Smooth muscle cell of the brain vasculature (primary cell): ENCODE measurements at regions not wholly inside any gene's neighbourhood (a gene's known extent, or its start where the extent isn't known, plus 50 kb on each side); places are given as distances from the start of the nearest gene placed in this dataset.
"Not testable (repeated sequence)": the region's sequence is repeated elsewhere in the genome, so short reads cannot be mapped to it uniquely, and the experiment has no call there.

Experiments
- DNase-seq: peaks from one replicate; pipeline ENCODE4 v3.0.0-alpha.2; 2012; ENCODE audit warnings: low read depth, low spot score

DNA sequence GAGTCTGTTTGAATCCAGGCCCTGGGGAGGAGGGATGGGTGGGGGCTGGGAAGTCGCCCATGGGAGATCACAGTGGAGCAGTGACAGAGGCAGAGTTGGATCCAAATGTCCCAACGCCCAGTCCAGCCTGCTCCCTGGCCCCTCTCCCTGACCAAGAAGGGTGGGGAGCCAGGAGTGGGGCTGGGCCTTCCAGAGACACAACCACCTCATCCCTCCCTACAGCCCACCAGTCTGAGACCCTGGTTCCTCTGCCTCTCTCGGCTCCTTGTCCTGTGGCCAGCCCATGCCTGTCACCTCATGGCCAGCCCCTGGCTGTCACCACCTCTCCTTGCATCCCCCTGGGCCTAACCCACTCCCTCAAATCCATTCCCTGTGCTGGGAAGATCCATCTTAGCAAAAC is 71.2 kb upstream of the PRR5 start:
- DNase-seq: no peak

DNA sequence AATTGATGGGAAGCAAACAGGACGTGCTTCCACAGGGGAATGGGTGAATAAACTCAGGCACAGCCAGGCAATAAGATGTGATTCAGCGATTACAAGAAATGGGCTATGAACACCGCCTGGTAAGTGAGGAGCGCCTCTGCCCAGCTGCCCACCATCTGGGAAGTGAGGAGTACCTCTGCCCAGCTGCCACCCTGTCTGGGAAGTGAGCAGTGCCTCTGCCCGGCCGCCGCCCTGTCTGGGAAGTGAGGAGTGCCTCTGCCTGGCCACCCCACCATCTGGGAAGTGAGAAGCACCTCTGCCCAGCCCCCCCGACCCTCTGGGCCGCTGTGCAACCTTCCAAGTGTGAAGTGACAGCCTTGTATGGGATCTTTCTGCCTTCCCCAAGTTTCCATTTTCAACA is 73.2 kb upstream of the PRR5 start:
- DNase-seq: no peak

DNA sequence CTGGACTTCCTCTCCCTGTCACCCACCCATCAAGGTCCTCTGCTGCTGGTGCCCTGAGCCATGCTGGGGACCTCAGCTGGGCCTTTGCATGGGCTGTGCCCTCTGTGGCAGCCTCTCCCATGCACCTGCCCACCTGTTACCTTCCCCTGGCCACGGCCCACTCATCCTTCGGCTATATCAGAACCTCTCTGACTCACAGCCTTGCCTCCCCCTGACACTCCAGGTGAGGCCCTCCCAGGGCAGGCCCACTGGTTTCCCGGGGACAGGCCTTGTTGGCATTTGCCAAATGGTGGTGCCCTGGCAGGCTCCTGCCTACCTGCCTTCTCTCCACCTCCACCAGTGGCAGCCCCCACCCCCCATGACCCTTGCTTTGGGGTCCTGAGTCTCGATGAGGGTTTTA is 73.7 kb upstream of the PRR5 start:
- DNase-seq: no peak

GRCh38 chr22:44627521-44628139 is 74.4 kb upstream of the PRR5 start:
- no peak for DNase-seq

- DNase-seq: peak; percentile 6
These were observed 75.9 kb upstream of the PRR5 start for GRCh38 chr22:44625981-44626687.

DNA sequence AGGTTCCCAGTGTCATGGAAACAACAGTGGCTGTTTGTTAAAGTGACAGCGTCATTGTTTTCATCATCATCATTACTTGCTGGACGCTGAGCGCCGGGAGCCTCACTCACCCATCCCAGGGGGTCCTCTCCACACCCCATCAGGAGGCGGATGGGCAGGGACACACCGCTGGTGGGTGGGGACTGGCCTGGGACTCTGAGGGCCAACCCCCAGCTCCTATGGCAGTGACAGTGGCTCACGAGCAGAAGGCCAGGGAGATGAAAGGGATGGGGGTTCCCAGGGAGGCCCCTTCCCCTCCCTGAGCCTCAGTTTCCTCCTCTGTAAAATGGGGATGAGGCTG is 76.6 kb upstream of the PRR5 start:
- DNase-seq: no peak

- DNase-seq: no peak
These were observed 77.1 kb upstream of the PRR5 start for GRCh38 chr22:44624689-44625420.

GRCh38 chr22:44623771-44624510 is 78.1 kb upstream of the PRR5 start:
- no peak for DNase-seq

GRCh38 chr22:44622679-44623078 is 79.3 kb upstream of the PRR5 start:
- DNase-seq: no peak

DNA sequence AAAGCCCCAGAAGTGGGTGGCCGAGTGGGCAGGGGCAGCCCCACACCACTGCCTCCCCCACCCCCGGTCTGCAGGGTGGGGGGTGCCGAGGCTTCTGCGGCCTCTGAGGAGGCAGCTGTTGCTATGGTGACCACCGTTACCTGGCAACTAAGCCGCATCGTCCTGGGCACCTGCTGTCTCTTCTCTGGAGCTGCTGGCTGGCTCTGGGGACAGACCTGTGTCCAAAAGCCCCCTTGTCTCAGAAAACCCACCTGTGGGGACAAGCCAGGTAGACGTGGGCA is 79.9 kb upstream of the PRR5 start:
- DNase-seq: no peak

DNA sequence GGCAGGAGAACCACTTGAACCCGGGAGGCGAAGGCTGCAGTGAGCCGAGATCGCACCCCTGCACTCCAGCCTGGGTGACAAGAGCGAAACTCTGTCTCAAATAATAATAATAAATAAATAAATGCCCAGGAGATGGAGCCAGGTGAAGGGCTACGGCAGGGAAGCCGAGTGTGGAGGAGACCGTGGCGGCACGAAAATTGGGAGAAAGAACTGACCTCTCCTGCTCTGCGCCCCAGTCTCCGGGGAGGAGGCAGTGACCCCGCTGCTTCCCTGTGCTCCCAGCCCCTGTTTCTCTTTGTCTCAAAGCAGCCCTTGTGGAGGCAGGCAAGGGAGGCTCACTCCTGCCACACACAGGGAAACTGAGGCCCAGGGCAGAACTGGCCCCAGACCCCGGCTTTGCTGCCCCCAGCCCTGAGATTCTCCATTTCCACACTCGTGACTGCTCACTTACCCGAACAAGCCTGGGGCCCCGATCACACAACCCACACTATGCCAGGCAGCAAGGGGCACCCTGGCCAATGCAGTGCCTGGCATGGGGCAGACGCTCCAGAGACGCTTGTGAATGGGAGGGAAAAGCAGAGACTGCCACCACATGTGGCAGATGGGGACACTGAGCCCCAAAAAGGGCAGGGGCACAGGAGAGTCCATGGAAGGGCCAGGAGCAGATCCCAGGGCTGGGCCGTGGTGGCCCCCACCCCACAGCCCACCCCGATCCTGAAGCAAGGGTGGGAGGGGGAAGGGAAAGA is 80.4 kb upstream of the PRR5 start:
- no peak for DNase-seq

DNA sequence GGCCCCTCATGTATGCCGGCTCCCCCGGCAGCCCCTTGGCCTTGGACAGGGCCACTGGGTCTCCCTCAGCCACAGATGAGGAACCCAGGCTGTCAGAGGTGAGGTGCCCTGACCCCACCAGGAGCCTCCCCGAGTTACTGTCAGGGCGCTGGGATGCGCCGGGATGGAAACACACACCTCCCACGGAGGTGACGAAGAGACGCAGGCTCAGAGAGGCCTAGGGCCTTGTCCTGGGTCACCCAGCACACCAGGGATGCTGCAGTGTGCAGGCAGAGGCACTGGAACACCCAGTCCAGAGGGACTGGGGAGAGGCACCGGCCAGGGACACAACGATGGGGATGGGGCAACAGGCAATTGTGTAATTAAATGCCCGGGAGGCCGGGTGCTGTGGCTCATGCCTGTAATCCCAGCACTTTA is 81.2 kb upstream of the PRR5 start:
- no peak for DNase-seq

- no peak for DNase-seq
These were observed 81.7 kb upstream of the PRR5 start for GRCh38 chr22:44620129-44620840.

DNA sequence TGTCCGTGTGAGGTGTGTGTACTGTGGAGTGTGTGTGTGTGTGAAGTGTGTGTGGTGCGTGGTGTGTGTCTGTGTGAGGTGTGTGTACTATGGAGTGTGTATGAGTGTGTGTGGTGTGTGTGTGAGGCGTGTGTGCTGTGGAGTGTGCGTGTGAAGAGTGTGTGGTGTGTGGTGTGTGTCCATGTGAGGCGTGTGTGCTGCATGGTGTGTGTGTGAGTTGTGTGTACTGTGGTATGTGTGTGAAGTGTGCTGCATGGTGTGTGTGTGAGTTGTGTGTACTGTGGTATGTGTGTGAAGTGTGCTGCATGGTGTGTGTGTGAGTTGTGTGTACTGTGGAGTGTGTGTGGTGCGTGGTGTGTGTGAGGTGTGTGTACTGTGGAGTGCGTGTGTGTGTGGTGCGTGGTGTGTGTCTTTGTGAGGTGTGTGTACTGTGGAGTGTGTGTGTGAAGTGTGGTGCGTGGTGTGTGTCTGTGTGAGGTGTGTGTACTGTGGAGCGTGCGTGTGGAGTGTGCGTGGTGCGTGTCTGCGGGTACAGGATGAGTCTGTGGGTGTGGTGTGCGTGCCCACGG is 82.4 kb upstream of the PRR5 start:
- not testable (repeated sequence) for DNase-seq

DNA sequence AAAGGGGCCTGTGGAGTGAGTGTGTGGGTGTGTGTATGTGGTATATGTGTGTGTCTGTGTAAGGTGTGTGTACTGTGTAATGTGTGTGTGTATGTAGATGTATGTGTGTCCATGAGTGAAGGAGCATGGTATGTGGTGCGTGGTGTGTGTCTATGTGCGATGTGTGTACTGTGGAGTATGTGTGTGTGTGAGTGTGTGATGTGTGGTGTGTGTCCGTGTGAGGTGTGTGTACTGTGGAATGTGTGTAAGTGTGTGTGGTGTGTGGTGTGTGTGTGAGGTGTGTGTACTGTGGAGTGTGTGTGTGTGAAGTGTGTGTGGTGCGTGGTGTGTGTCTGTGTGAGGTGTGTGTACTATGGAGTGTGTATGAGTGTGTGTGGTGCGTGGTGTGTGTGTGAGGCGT is 83.1 kb upstream of the PRR5 start:
- not testable (repeated sequence) for DNase-seq

GRCh38 chr22:44618400-44618799 is 83.6 kb upstream of the PRR5 start:
- DNase-seq: no peak

GRCh38 chr22:44617828-44618227 is 84.2 kb upstream of the PRR5 start:
- DNase-seq: no peak

- no peak for DNase-seq
These were observed 84.9 kb upstream of the PRR5 start for GRCh38 chr22:44616882-44617655.

GRCh38 chr22:44616461-44616860 is 85.5 kb upstream of the PRR5 start:
- DNase-seq: no peak

DNA sequence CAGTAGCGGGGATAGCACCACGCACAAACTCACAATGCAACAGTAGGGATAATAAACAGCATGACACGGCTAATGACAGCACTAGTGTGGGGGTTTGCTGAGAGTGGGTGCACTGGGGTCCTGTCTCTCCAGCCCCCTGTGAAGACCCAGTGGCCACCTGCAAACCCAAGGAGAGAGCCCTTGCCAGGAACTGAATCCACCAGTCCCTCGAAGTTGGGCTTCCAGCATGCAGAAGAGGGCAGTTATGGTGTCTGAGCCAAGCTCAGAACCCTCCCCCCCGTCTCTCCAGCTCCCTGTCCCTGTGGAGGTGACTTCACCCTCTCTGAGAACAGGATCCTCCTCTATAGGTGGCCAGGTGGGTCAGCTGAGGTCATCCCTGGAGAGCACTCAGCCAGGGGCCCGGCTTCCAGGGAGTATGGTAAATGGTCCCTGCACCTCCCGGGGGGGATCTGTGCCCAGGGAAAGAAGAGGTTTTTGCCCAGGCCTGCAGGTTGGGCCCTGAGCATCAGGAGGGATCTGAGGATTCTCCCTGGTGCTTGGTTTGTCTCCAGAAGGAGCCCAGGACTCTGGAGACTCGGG is 86.3 kb upstream of the PRR5 start:
- DNase-seq: no peak
